MM.1S (cell line): ENCODE measurements at regions not wholly inside any gene's neighbourhood (a gene's known extent, or its start where the extent isn't known, plus 50 kb on each side); places are given as distances from the start of the nearest gene placed in this dataset.

Experiments
- EZH2 ChIP-seq: fragments of 300-600 bp; sonication (generic); optimal IDR thresholded peaks from 2 replicates; pipeline ENCODE3; 2017; ENCODE audit warnings: low read depth, mild to moderate bottlenecking, antibody characterized with exemption, low read length, mixed read lengths
- TF ChIP-seq, protein P1 (sequence below): fragments of 300-600 bp; sonication (generic); IDR thresholded peaks from 2 replicates; pipeline ENCODE4 v1.5.1; 2016; ENCODE audit warnings: antibody characterized with exemption, low read length, mixed read lengths

DNA sequence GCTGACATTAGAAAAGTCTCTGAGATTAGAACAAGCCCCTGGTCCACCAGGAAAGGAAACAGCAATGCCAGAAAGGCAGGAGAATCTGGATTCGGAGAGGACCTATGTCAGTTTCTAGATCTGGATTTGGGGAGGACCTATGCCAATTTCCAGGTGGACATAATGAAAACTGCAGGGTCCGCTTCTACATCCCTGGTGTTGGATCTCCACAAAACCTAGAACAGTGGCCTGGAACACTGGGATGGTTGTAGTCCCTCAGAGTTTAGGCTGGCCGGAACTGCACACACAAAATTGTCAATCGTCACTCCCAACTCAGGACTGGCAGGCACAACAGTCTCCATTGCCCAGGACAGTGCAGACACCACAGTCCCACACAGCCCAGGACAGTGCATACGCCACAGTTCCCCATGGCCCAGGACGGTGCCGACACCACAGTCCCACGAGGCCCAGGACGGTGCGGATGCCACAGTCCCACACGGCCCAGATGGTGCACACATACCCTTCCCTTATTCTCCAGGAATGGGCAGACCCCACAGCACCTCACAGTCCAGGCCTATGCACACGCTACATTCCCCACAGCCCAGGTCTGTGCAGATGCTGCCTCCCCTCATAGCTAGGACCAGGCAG, 341.7 kb downstream of the UQCRFS1 start:
- TF ChIP-seq, protein P1, sequence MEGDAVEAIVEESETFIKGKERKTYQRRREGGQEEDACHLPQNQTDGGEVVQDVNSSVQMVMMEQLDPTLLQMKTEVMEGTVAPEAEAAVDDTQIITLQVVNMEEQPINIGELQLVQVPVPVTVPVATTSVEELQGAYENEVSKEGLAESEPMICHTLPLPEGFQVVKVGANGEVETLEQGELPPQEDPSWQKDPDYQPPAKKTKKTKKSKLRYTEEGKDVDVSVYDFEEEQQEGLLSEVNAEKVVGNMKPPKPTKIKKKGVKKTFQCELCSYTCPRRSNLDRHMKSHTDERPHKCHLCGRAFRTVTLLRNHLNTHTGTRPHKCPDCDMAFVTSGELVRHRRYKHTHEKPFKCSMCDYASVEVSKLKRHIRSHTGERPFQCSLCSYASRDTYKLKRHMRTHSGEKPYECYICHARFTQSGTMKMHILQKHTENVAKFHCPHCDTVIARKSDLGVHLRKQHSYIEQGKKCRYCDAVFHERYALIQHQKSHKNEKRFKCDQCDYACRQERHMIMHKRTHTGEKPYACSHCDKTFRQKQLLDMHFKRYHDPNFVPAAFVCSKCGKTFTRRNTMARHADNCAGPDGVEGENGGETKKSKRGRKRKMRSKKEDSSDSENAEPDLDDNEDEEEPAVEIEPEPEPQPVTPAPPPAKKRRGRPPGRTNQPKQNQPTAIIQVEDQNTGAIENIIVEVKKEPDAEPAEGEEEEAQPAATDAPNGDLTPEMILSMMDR: no peak
- no peak for TF ChIP-seq EZH2
